Fibroblast of villous mesenchyme (primary cell): ENCODE measurements at regions not wholly inside any gene's neighbourhood (a gene's known extent, or its start where the extent isn't known, plus 50 kb on each side); places are given as distances from the start of the nearest gene placed in this dataset.

Source experiments
- DNase-seq: peaks from one replicate; pipeline ENCODE4 v3.0.0-alpha.2; 2010; ENCODE audit warnings: low read depth
- H3K4me3 ChIP-seq: 2 replicates; pipeline ENCODE4 v1.5.1; 2011; ENCODE audit warnings: low read depth, mild to moderate bottlenecking, low read length
- TF ChIP-seq, protein P1 (sequence below): IDR thresholded peaks from 2 replicates; pipeline ENCODE4 v1.5.1; 2012; ENCODE audit warnings: low read depth, mild to moderate bottlenecking, low read length; ENCODE audit not compliant: insufficient read depth

- no peak for DNase-seq
- TF ChIP-seq, protein P1, sequence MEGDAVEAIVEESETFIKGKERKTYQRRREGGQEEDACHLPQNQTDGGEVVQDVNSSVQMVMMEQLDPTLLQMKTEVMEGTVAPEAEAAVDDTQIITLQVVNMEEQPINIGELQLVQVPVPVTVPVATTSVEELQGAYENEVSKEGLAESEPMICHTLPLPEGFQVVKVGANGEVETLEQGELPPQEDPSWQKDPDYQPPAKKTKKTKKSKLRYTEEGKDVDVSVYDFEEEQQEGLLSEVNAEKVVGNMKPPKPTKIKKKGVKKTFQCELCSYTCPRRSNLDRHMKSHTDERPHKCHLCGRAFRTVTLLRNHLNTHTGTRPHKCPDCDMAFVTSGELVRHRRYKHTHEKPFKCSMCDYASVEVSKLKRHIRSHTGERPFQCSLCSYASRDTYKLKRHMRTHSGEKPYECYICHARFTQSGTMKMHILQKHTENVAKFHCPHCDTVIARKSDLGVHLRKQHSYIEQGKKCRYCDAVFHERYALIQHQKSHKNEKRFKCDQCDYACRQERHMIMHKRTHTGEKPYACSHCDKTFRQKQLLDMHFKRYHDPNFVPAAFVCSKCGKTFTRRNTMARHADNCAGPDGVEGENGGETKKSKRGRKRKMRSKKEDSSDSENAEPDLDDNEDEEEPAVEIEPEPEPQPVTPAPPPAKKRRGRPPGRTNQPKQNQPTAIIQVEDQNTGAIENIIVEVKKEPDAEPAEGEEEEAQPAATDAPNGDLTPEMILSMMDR, result no peak
- H3K4me3 ChIP-seq, result no peak overlapping the region
Observed at GRCh38 chr4:20124317-20125026, 127.2 kb upstream of the SLIT2 start.

DNA sequence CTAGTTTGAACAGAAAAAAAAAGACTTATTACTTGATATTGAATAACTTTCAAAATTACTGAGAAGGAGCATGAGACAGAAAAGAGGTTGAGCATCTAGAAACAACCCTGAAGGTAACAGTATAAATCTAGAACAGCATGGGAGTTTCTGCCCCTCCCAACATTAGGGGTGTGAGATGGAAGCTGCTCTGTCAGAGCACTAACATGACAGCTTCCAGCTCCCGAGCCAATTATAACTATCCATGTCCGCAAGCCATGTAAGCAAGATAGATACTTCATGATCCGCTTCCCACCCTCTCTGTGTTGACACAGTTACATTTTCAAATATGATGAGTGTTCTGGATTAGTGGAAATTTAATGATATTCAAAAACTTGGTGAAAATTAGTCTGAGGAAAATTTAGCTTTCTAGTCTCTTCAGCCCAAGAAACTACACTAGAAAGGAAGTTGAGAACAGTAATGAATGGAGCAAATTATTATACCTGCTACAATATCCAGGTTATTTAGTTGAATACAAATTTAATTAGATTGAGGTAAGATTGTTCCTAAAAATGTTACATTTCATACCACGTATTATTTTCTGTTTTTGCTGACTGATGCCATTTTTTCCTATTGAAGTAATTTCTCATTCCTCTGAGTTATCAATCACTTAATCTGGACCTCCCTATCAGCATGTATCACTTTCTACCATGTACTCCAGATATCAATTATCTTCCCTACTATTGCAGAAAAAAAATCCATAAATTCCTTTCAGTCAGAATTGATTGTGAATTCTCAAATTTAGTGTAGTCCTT is 129.3 kb upstream of the SLIT2 start:
- DNase-seq, result no peak
- no peak overlapping the region for H3K4me3 ChIP-seq
- TF ChIP-seq, protein P1, result no peak

- H3K4me3 ChIP-seq, result no peak overlapping the region
- DNase-seq, result no peak
- TF ChIP-seq, protein P1, result no peak
Observed at GRCh38 chr4:20119141-20119540, 132.6 kb upstream of the SLIT2 start.

DNA sequence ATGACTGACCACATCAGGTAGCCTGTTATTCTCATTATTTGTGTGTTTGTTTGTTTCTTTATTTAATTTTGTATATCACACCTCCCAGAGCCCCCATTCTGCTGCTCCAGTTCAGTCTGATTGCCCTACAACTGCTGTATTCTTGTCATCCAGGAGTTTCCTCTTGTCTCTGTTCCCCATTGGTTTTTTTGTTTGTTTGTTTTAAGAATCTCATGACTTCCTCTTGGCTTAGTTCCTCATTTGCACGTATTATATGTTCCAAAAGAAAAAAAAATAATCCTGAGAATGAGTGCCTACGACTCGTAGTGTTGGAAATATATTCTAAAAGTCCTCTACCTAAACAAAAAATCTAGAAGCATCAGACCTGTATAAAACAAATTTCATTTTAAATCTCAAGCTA is 142.3 kb upstream of the SLIT2 start:
- DNase-seq, result peak; percentile 13
- no peak overlapping the region for H3K4me3 ChIP-seq
- TF ChIP-seq, protein P1, result no peak

GRCh38 chr4:20106921-20107320 is 144.8 kb upstream of the SLIT2 start:
- H3K4me3 ChIP-seq, result no peak overlapping the region
- TF ChIP-seq, protein P1, result no peak
- peak; percentile 67 for DNase-seq

DNA sequence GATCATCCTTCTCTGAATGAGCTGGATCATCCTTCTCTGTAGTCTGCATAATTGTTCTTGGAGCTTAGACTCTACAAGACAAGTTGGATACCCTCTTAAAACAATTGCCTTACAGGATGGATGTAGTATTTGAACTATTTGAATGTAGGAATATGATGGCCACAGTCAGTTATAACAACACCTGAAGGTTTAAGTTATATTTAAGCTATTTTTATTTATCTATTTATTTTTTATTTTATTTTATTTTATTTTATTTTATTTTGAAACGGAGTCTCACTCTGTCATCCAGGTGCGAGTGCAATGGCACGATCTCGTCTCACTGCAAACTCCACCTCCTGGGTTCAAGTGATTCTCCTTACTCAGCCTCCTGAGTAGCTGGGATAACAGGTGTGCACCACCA is 149.9 kb upstream of the SLIT2 start:
- H3K4me3 ChIP-seq, result no peak overlapping the region
- TF ChIP-seq, protein P1, result no peak
- no peak for DNase-seq
